Hepatocyte (in vitro differentiated cells): ENCODE measurements at regions not wholly inside any gene's neighbourhood (a gene's known extent, or its start where the extent isn't known, plus 50 kb on each side); places are given as distances from the start of the nearest gene placed in this dataset.

Experiments used
- CTCF ChIP-seq: fragments of 200-600 bp; sonication (generic); IDR thresholded peaks from 2 replicates; pipeline ENCODE4 v1.5.1; 2016; ENCODE audit warnings: antibody characterized with exemption, mild to moderate bottlenecking; ENCODE audit not compliant: poor library complexity
- EZH2 ChIP-seq: fragments of 200-600 bp; sonication (generic); IDR thresholded peaks from 2 replicates; pipeline ENCODE4 v1.6.1; 2016; ENCODE audit warnings: antibody characterized with exemption, mild to moderate bottlenecking, borderline replicate concordance

- TF ChIP-seq EZH2 (no peak), CTCF (no peak)
Measured at GRCh38 chr6:82571455-82571854, 207.8 kb downstream of the TPBG start.
